Prostate gland (tissue), 2 donors: ENCODE measurements at regions not wholly inside any gene's neighbourhood (a gene's known extent, or its start where the extent isn't known, plus 50 kb on each side); places are given as distances from the start of the nearest gene placed in this dataset.

ENCODE experiments used
- DNase-seq: peaks from one replicate; pipeline ENCODE4 v3.0.0-alpha.2; 2019; ENCODE audit warnings: low spot score
- H3K27ac ChIP-seq, 2 donors: fragments of 200-600 bp; sonication (generic); 2 replicates each; pipeline ENCODE4 v1.5.1; 2017 to 2019
- H3K27me3 ChIP-seq: fragments of 200-600 bp; sonication (generic); replicated peaks from 2 replicates; pipeline ENCODE4 v1.5.1; 2019; ENCODE audit not compliant: insufficient read depth
- H3K36me3 ChIP-seq, 2 donors: fragments of 200-600 bp; sonication (generic); 1 replicate in 1 of 2; 2 replicates in 1 of 2; pipeline versions ENCODE4 v1.5.1 to v1.8.1; 2017 to 2019
- H3K4me1 ChIP-seq: fragments of 200-600 bp; sonication (generic); replicated peaks from 2 replicates; pipeline ENCODE4 v1.5.1; 2019
- H3K4me3 ChIP-seq, 2 donors: fragments of 200-600 bp; sonication (generic); 2 replicates each; pipeline ENCODE4 v1.5.1; 2017 to 2019
- H3K9me3 ChIP-seq: fragments of 200-600 bp; sonication (generic); 2 replicates; pipeline ENCODE4 v1.5.1; 2017
- CTCF ChIP-seq, 4 experiments: fragments of 200-600 bp in 2 of 4; fragments of 450-650 bp in 2 of 4; sonication (generic) in 2 of 4; IDR thresholded peaks; 1 replicate in 3 of 4; 2 replicates in 1 of 4; pipeline ENCODE4 v1.5.1; 2016 to 2019; ENCODE audit warnings: antibody characterized with exemption in 4 of 4, mild to moderate bottlenecking in 2 of 4, moderate library complexity in 2 of 4
- POLR2A ChIP-seq: fragments of 450-650 bp; IDR thresholded peaks from one replicate; pipeline ENCODE4 v1.6.1; 2016; ENCODE audit warnings: antibody characterized with exemption, mild to moderate bottlenecking
- POLR2AphosphoS5 ChIP-seq: sonication (generic); formaldehyde crosslinking; IDR thresholded peaks from one replicate; pipeline ENCODE4 v1.6.1; 2017; ENCODE audit warnings: antibody characterized with exemption
- WGBS: methylation state at CpG from one replicate; pipeline ENCODE4 v1.1.5; 2018; 5-methylcytosine and 5-hydroxymethylcytosine counted together
- intact Hi-C: fragments of 100-400 bp; cut with DNase I; formaldehyde crosslinking; loops from one replicate; pipeline ENCODE4 v1.14.2; 2022

GRCh38 chr14:86035882-86036281 lies 505.9 kb downstream of the FLRT2 start:
- Histone ChIP-seq H3K27ac (no peak overlapping the region), H3K36me3 (no peaks in the 10 kb centered on the region), H3K9me3 (no peaks in the 10 kb centered on the region), H3K4me1 (no peaks in the 10 kb centered on the region), H3K4me3 (no peak overlapping the region), H3K27me3 (no peaks in the 10 kb centered on the region)
- no peak for DNase-seq
- WGBS, result 67% methylated on average over 2 of the region's 2 CpGs
- intact Hi-C loops, result no loop called here
- no peak for TF ChIP-seq POLR2AphosphoS5
- TF ChIP-seq CTCF (IDR thresholded peaks at IDR 0.05), result no peak
- TF ChIP-seq POLR2A, result no peak

GRCh38 chr14:86027990-86028389 lies 498.0 kb downstream of the FLRT2 start:
- intact Hi-C loops, result no loop called here
- Histone ChIP-seq H3K27me3 (no peaks in the 10 kb centered on the region), H3K4me1 (no peaks in the 10 kb centered on the region), H3K36me3 (no peaks in the 10 kb centered on the region), H3K27ac (no peak overlapping the region), H3K4me3 (no peak overlapping the region), H3K9me3 (no peaks in the 10 kb centered on the region)
- DNase-seq, result no peak
- 93% methylated on average over 1 of the region's 1 CpG for WGBS
- TF ChIP-seq POLR2AphosphoS5, result no peak
- no peak for TF ChIP-seq POLR2A
- no peak for TF ChIP-seq CTCF (IDR thresholded peaks at IDR 0.05)

- Histone ChIP-seq H3K4me1 (no peaks in the 10 kb centered on the region), H3K36me3 (no peaks in the 10 kb centered on the region), H3K27ac (no peak overlapping the region), H3K4me3 (no peak overlapping the region), H3K27me3 (no peaks in the 10 kb centered on the region), H3K9me3 (no peaks in the 10 kb centered on the region)
- TF ChIP-seq POLR2A (no peak), POLR2AphosphoS5 (no peak), CTCF (IDR thresholded peaks at IDR 0.05) (no peak)
- intact Hi-C loops, result no loop called here
- DNase-seq, result no peak
These were observed 497.2 kb downstream of the FLRT2 start for GRCh38 chr14:86027144-86027543.

- Histone ChIP-seq H3K36me3 (no peaks in the 10 kb centered on the region), H3K9me3 (no peaks in the 10 kb centered on the region), H3K4me1 (no peaks in the 10 kb centered on the region), H3K27ac (no peak overlapping the region), H3K4me3 (no peak overlapping the region), H3K27me3 (no peaks in the 10 kb centered on the region)
- TF ChIP-seq CTCF (IDR thresholded peaks at IDR 0.05) (no peak), POLR2AphosphoS5 (no peak), POLR2A (no peak)
- DNase-seq, result no peak
- WGBS, result 27% methylated on average over 3 of the region's 3 CpGs
- intact Hi-C loops, result no loop called here
These were observed 492.2 kb downstream of the FLRT2 start for GRCh38 chr14:86022031-86022629.

GRCh38 chr14:86020841-86021240 lies 490.9 kb downstream of the FLRT2 start:
- DNase-seq, result no peak
- TF ChIP-seq CTCF (IDR thresholded peaks at IDR 0.05), result no peak
- TF ChIP-seq POLR2A, result no peak
- TF ChIP-seq POLR2AphosphoS5, result no peak
- no peaks in the 10 kb centered on the region for H3K4me1 ChIP-seq
- H3K36me3 ChIP-seq, result no peaks in the 10 kb centered on the region
- no peaks in the 10 kb centered on the region for H3K27me3 ChIP-seq
- H3K9me3 ChIP-seq, result no peaks in the 10 kb centered on the region
- intact Hi-C loops, result no loop called here
- H3K4me3 ChIP-seq, result no peak overlapping the region
- no peak overlapping the region for H3K27ac ChIP-seq
